H9 (cell line): ENCODE measurements at regions not wholly inside any gene's neighbourhood (a gene's known extent, or its start where the extent isn't known, plus 50 kb on each side); places are given as distances from the start of the nearest gene placed in this dataset.

ENCODE experiments used
- DNase-seq: peaks from one replicate; pipeline ENCODE4 v3.0.0-alpha.2; 2017
- H2AFZ ChIP-seq: one replicate; pipeline ENCODE4 v1.6.1; 2013; ENCODE audit warnings: mild to moderate bottlenecking, low read length, control low read depth, moderate library complexity
- H2AK5ac ChIP-seq: 2 replicates; pipeline ENCODE4 v1.6.1; 2013; ENCODE audit warnings: low read length, control low read depth, mixed read lengths; ENCODE audit not compliant: insufficient read length
- H2BK120ac ChIP-seq: one replicate; pipeline ENCODE4 v1.6.1; 2013; ENCODE audit warnings: low read depth, mild to moderate bottlenecking, low read length, control low read depth, inconsistent platforms; ENCODE audit not compliant: poor library complexity, severe bottlenecking
- H2BK12ac ChIP-seq: 2 replicates; pipeline ENCODE4 v1.6.1; 2013; ENCODE audit warnings: low read length, control low read depth, mixed read lengths, low read depth; ENCODE audit not compliant: insufficient read length
- H2BK15ac ChIP-seq: 2 replicates; pipeline ENCODE4 v1.6.1; 2013; ENCODE audit warnings: low read depth, low read length, control low read depth
- H2BK20ac ChIP-seq: one replicate; pipeline ENCODE4 v1.6.1; 2013; ENCODE audit warnings: low read depth, mild to moderate bottlenecking, low read length, control low read depth, inconsistent platforms; ENCODE audit not compliant: poor library complexity, severe bottlenecking
- H2BK5ac ChIP-seq: 2 replicates; pipeline ENCODE4 v1.6.1; 2013; ENCODE audit warnings: low read length, control low read depth, mixed read lengths; ENCODE audit not compliant: insufficient read length
- H3K14ac ChIP-seq: 2 replicates; pipeline ENCODE4 v1.6.1; 2013; ENCODE audit warnings: low read length, control low read depth; ENCODE audit not compliant: insufficient read depth
- H3K18ac ChIP-seq: 2 replicates; pipeline ENCODE4 v1.6.1; 2013; ENCODE audit warnings: low read depth, mild to moderate bottlenecking, mixed read lengths, low read length, control low read depth; ENCODE audit not compliant: insufficient read length
- H3K23ac ChIP-seq: 2 replicates; pipeline ENCODE4 v1.6.1; 2013; ENCODE audit warnings: low read length, control low read depth, mixed read lengths, low read depth; ENCODE audit not compliant: insufficient read length
- H3K23me2 ChIP-seq: 2 replicates; pipeline ENCODE4 v1.6.1; 2013; ENCODE audit warnings: low read depth, mild to moderate bottlenecking, mixed read lengths, low read length, control low read depth; ENCODE audit not compliant: insufficient read length, poor library complexity, severe bottlenecking
- H3K27ac ChIP-seq: 2 replicates; pipeline ENCODE4 v1.5.1; 2013; ENCODE audit warnings: low read length, control low read depth, mixed read lengths, low read depth; ENCODE audit not compliant: insufficient read length
- H3K27me3 ChIP-seq: 2 replicates; pipeline ENCODE4 v1.6.1; 2013; ENCODE audit warnings: low read length, control low read depth, inconsistent platforms; ENCODE audit not compliant: insufficient read depth
- H3K4ac ChIP-seq: 2 replicates; pipeline ENCODE4 v1.6.1; 2013; ENCODE audit warnings: low read depth, mild to moderate bottlenecking, control low read depth, inconsistent platforms, low read length, moderate library complexity
- H3K4me1 ChIP-seq: 2 replicates; pipeline ENCODE4 v1.6.1; 2013; ENCODE audit warnings: low read length, control low read depth, inconsistent platforms; ENCODE audit not compliant: insufficient read depth
- H3K4me2 ChIP-seq: 2 replicates; pipeline ENCODE4 v1.6.1; 2013; ENCODE audit warnings: low read length, control low read depth, mixed read lengths; ENCODE audit not compliant: insufficient read length, insufficient read depth
- H3K56ac ChIP-seq: 2 replicates; pipeline ENCODE4 v1.6.1; 2013; ENCODE audit warnings: low read depth, mild to moderate bottlenecking, mixed read lengths, low read length, control low read depth; ENCODE audit not compliant: insufficient read length
- H3K79me1 ChIP-seq: 2 replicates; pipeline ENCODE4 v1.6.1; 2013; ENCODE audit warnings: low read depth, mild to moderate bottlenecking, moderate library complexity, low read length, control low read depth, inconsistent platforms; ENCODE audit not compliant: insufficient read depth, poor library complexity, severe bottlenecking
- H3K79me2 ChIP-seq: 2 replicates; pipeline ENCODE4 v1.6.1; 2013; ENCODE audit warnings: low read length, control low read depth, inconsistent platforms; ENCODE audit not compliant: insufficient read depth
- H3K9ac ChIP-seq: 2 replicates; pipeline ENCODE4 v1.6.1; 2013; ENCODE audit warnings: low read length, control low read depth, mixed read lengths; ENCODE audit not compliant: insufficient read length; ENCODE audit errors: extremely low read depth
- H3K9me3 ChIP-seq: one replicate; pipeline ENCODE4 v1.6.1; 2013; ENCODE audit warnings: low read depth, low read length, inconsistent platforms; ENCODE audit not compliant: control insufficient read depth
- H3T11ph ChIP-seq: one replicate; pipeline ENCODE4 v1.6.1; 2013; ENCODE audit warnings: mild to moderate bottlenecking, low read length, control low read depth, inconsistent platforms
- H4K20me1 ChIP-seq: one replicate; pipeline ENCODE4 v1.6.1; 2013; ENCODE audit not compliant: control insufficient read depth, insufficient read length, insufficient read depth
- H4K5ac ChIP-seq: 2 replicates; pipeline ENCODE4 v1.6.1; 2013; ENCODE audit warnings: low read depth, mild to moderate bottlenecking, mixed read lengths, low read length, control low read depth; ENCODE audit not compliant: insufficient read length
- H4K8ac ChIP-seq: replicated peaks from 2 replicates; pipeline ENCODE4 v1.6.1; 2013; ENCODE audit warnings: low read length, control low read depth, mixed read lengths, low read depth; ENCODE audit not compliant: insufficient read length
- H4K91ac ChIP-seq: 2 replicates; pipeline ENCODE4 v1.6.1; 2013; ENCODE audit warnings: low read depth, mild to moderate bottlenecking, moderate library complexity, mixed read lengths, low read length, control low read depth; ENCODE audit not compliant: insufficient read length
- H3K27ac Mint-ChIP-seq, 3 experiments: 2 replicates in 2 of 3; 3 replicates in 1 of 3; pipeline ENCODE4 v1.8.0; 2020 to 2021; ENCODE audit warnings: mixed read lengths in 3 of 3, mild to moderate bottlenecking in 1 of 3, moderate library complexity in 1 of 3
- H3K27me3 Mint-ChIP-seq: 2 replicates; pipeline ENCODE4 v1.8.0; 2021; ENCODE audit warnings: low read depth, mild to moderate bottlenecking, moderate library complexity, mixed read lengths
- H3K36me3 Mint-ChIP-seq, 3 experiments: 2 replicates in 2 of 3; 3 replicates in 1 of 3; pipeline ENCODE4 v1.8.0; 2020 to 2021; ENCODE audit warnings: low read depth in 3 of 3, mixed read lengths in 3 of 3; ENCODE audit not compliant: insufficient read depth in 1 of 3
- H3K4me1 Mint-ChIP-seq, 2 experiments: 2 replicates each; pipeline ENCODE4 v1.8.0; 2020; ENCODE audit warnings: mixed read lengths in 2 of 2
- H3K4me3 Mint-ChIP-seq, 2 experiments: 2 replicates in 1 of 2; 3 replicates in 1 of 2; pipeline ENCODE4 v1.8.0; 2020 to 2021; ENCODE audit warnings: mild to moderate bottlenecking in 2 of 2, mixed read lengths in 2 of 2, moderate library complexity in 1 of 2
- H3K9me3 Mint-ChIP-seq, 2 experiments: 2 replicates in 1 of 2; 3 replicates in 1 of 2; pipeline ENCODE4 v1.8.0; 2020; ENCODE audit warnings: mild to moderate bottlenecking in 2 of 2, mixed read lengths in 2 of 2, moderate library complexity in 1 of 2
- CTCF ChIP-seq: fragments of 200-600 bp; sonication (generic); conservative IDR thresholded peaks from 3 replicates; pipeline ENCODE4 v1.8.0; 2021; ENCODE audit warnings: antibody characterized with exemption, mild to moderate bottlenecking
- WGBS: extraction: QIAGEN DNeasy Blood & Tissue Kit; methylation state at CpG from one replicate; pipeline ENCODE4 v1.1.7; 2013; ENCODE audit warnings: missing lambda C conversion rate, low lambda C conversion rate, mixed read lengths; ENCODE audit not compliant: insufficient read length; ENCODE audit errors: extremely low coverage; 5-methylcytosine and 5-hydroxymethylcytosine counted together

DNA sequence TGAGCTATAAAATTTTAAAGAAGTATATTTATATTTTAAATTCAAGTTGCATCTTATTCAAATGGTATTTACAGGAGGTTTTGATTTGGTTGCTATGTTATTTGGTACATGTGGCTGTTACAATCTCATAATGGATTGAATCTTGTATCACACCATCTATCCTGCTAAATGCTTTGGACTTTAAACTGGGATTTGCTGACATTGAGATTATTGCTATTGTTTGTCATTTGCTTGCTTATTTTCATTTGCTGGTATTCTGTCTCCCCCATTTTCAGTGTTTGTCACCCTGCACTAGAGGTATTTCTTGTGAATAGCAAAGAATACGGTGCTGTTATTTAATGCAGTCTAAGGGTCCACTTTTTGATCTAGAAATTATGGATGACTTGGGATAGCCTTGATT, 171.1 kb downstream of the SH2D4B start:
- no peak overlapping the region for H2BK20ac ChIP-seq
- H3K79me2 ChIP-seq: no peaks in the 10 kb centered on the region
- Mint-ChIP-seq H3K36me3 (no peaks in the 10 kb centered on the region), H3K4me1 (peaks cover 3% of the 10 kb centered on the region in 2 experiments; a peak in 3 of 4 replicates), H3K4me3 (no peak overlapping the region), H3K27ac (no peak overlapping the region), H3K27me3 (no peaks in the 10 kb centered on the region), H3K9me3 (no peaks in the 10 kb centered on the region)
- no peak overlapping the region for H2AFZ ChIP-seq
- WGBS: no CpG with 5 or more reads among the region's 1 CpG
- H3K27me3 ChIP-seq: no peaks in the 10 kb centered on the region
- H3K14ac ChIP-seq: no peak overlapping the region
- no peak overlapping the region for H4K91ac ChIP-seq
- no peak overlapping the region for H2BK5ac ChIP-seq
- H4K8ac ChIP-seq: no peak overlapping the region
- no peak for TF ChIP-seq CTCF
- H3K56ac ChIP-seq: no peak overlapping the region
- no peak overlapping the region for H4K5ac ChIP-seq
- no peak overlapping the region for H2BK12ac ChIP-seq
- H3K18ac ChIP-seq: no peak overlapping the region
- H2BK15ac ChIP-seq: no peak overlapping the region
- H3K23ac ChIP-seq: no peak overlapping the region
- DNase-seq: no peak
- no peaks in the 10 kb centered on the region for H3K79me1 ChIP-seq
- no peak overlapping the region for H3K4me2 ChIP-seq
- no peak overlapping the region for H3T11ph ChIP-seq
- no peak overlapping the region for H3K4ac ChIP-seq
- H2AK5ac ChIP-seq: no peak overlapping the region
- no peak overlapping the region for H2BK120ac ChIP-seq
- no peaks in the 10 kb centered on the region for H3K9me3 ChIP-seq
- H3K4me1 ChIP-seq: no peaks in the 10 kb centered on the region
- H3K27ac ChIP-seq: no peak overlapping the region
- H4K20me1 ChIP-seq: no peaks in the 10 kb centered on the region
- H3K9ac ChIP-seq: no peak overlapping the region
- H3K23me2 ChIP-seq: no peaks in the 10 kb centered on the region
